ENCODE measurements at regions not wholly inside any gene's neighbourhood (a gene's known extent, or its start where the extent isn't known, plus 50 kb on each side); places are given as distances from the start of the nearest gene placed in this dataset.

- DNase-seq (ENCODE audit: low read depth, low spot score), result no peak
- no peak for TF ChIP-seq CTCF (IDR thresholded peaks at IDR 0.05; ENCODE audit: low read depth, low read length)
- in situ Hi-C loops (cut with HindIII; ENCODE audit: low sequenced_read_pairs), result no loop called here
- no peak overlapping the region for H3K4me3 ChIP-seq (ENCODE audit: low read depth, low read length)
Observed at GRCh38 chr14:96617635-96618034, 115.5 kb downstream of the PAPOLA start.

- no peak for DNase-seq (ENCODE audit: low read depth, low spot score)
- no peak overlapping the region for H3K4me3 ChIP-seq (ENCODE audit: low read depth, low read length)
- in situ Hi-C loops (cut with HindIII; ENCODE audit: low sequenced_read_pairs), result no loop called here
- no peak for TF ChIP-seq CTCF (IDR thresholded peaks at IDR 0.05; ENCODE audit: low read depth, low read length)
Observed at GRCh38 chr14:96622926-96623325, 120.7 kb downstream of the PAPOLA start.

GRCh38 chr14:96623676-96624484, 121.7 kb downstream of the PAPOLA start:
- no peak for DNase-seq (ENCODE audit: low read depth, low spot score)
- no peak for TF ChIP-seq CTCF (IDR thresholded peaks at IDR 0.05; ENCODE audit: low read depth, low read length)
- in situ Hi-C loops (cut with HindIII; ENCODE audit: low sequenced_read_pairs), result no loop called here
- H3K4me3 ChIP-seq (ENCODE audit: low read depth, low read length), result no peak overlapping the region

- no peak for DNase-seq (ENCODE audit: low read depth, low spot score)
- in situ Hi-C loops (cut with HindIII; ENCODE audit: low sequenced_read_pairs), result no loop called here
- H3K4me3 ChIP-seq (ENCODE audit: low read depth, low read length), result no peak overlapping the region
- TF ChIP-seq CTCF (IDR thresholded peaks at IDR 0.05; ENCODE audit: low read depth, low read length), result no peak
Observed at GRCh38 chr14:96624661-96625425, 122.7 kb downstream of the PAPOLA start.

- no peak for DNase-seq (ENCODE audit: low read depth, low spot score)
- in situ Hi-C loops (cut with HindIII; ENCODE audit: low sequenced_read_pairs), result no loop called here
- H3K4me3 ChIP-seq (ENCODE audit: low read depth, low read length), result no peak overlapping the region
- no peak for TF ChIP-seq CTCF (IDR thresholded peaks at IDR 0.05; ENCODE audit: low read depth, low read length)
Observed at GRCh38 chr14:96625426-96625985, 123.3 kb downstream of the PAPOLA start.

GRCh38 chr14:96626121-96626768, 124.1 kb downstream of the PAPOLA start:
- in situ Hi-C loops (cut with HindIII; ENCODE audit: low sequenced_read_pairs), result no loop called here
- no peak for TF ChIP-seq CTCF (IDR thresholded peaks at IDR 0.05; ENCODE audit: low read depth, low read length)
- no peak for DNase-seq (ENCODE audit: low read depth, low spot score)
- no peak overlapping the region for H3K4me3 ChIP-seq (ENCODE audit: low read depth, low read length)
